ENCODE measurements at regions not wholly inside any gene's neighbourhood (a gene's known extent, or its start where the extent isn't known, plus 50 kb on each side); places are given as distances from the start of the nearest gene placed in this dataset.

DNA sequence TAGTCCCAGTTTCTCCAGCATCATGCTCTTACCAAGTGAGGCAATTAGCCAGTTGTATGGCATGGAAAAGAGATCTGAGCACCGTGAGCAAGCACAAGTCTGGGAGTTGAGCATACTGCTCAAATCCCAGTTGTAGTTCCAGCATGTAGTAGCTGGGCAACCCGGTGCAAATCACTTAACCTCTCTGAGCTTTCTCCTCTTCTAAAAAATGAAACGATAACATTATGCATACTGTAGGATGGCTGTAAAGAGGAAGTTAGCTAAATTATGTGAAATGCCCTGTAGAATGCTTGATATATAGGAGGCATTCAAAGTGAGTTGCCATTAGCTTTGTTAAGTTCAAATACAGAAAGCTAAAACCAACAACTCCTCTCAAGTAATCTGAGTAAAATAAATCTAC is 164.0 kb upstream of the ZEB2 start:
- intact Hi-C loops (cut with micrococcal nuclease): loop anchor here (5.0 kb wide), 1 partner anchor 77 kb away; no protein-coding TSS in a partner anchor
- peaks cover 52% of the 10 kb centered on the region for H3K4me1 Mint-ChIP-seq
- ChIA-PET CTCF (no interaction called here), POLR2A (interaction anchor here (0.8 kb wide), 1 partner anchor 18 kb away, joined by 3 read pairs; no protein-coding TSS in a partner anchor)
- TF ChIP-seq, protein P1, sequence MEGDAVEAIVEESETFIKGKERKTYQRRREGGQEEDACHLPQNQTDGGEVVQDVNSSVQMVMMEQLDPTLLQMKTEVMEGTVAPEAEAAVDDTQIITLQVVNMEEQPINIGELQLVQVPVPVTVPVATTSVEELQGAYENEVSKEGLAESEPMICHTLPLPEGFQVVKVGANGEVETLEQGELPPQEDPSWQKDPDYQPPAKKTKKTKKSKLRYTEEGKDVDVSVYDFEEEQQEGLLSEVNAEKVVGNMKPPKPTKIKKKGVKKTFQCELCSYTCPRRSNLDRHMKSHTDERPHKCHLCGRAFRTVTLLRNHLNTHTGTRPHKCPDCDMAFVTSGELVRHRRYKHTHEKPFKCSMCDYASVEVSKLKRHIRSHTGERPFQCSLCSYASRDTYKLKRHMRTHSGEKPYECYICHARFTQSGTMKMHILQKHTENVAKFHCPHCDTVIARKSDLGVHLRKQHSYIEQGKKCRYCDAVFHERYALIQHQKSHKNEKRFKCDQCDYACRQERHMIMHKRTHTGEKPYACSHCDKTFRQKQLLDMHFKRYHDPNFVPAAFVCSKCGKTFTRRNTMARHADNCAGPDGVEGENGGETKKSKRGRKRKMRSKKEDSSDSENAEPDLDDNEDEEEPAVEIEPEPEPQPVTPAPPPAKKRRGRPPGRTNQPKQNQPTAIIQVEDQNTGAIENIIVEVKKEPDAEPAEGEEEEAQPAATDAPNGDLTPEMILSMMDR (IDR thresholded peaks at IDR 0.05): no peak
- no peak overlapping the region for H3K27ac Mint-ChIP-seq
- no peaks in the 10 kb centered on the region for H3K9me3 Mint-ChIP-seq
- no peaks in the 10 kb centered on the region for H3K36me3 Mint-ChIP-seq (ENCODE audit: low read depth)
- ATAC-seq (ENCODE audit: low read depth): no peak
- H3K27me3 Mint-ChIP-seq: no peaks in the 10 kb centered on the region
- H3K4me3 Mint-ChIP-seq: no peak overlapping the region
- DNase-seq: no peak

- intact Hi-C loops (cut with micrococcal nuclease): loop anchor here (5.0 kb wide), 1 partner anchor 76 kb away; no protein-coding TSS in a partner anchor
- H3K36me3 Mint-ChIP-seq (ENCODE audit: low read depth): no peaks in the 10 kb centered on the region
- no peak for DNase-seq
- H3K4me1 Mint-ChIP-seq: peaks cover 60% of the 10 kb centered on the region
- H3K4me3 Mint-ChIP-seq: peak overlapping the region; percentile 42
- H3K9me3 Mint-ChIP-seq: no peaks in the 10 kb centered on the region
- ChIA-PET POLR2A (no interaction called here), CTCF (no interaction called here)
- H3K27ac Mint-ChIP-seq: no peak overlapping the region
- TF ChIP-seq, protein P1 (IDR thresholded peaks at IDR 0.05): no peak
- ATAC-seq (ENCODE audit: low read depth): no peak
- no peaks in the 10 kb centered on the region for H3K27me3 Mint-ChIP-seq
These were observed 163.3 kb upstream of the ZEB2 start for GRCh38 chr2:144683107-144683753.

- Mint-ChIP-seq H3K27ac (no peak overlapping the region), H3K36me3 (ENCODE audit: low read depth) (no peaks in the 10 kb centered on the region), H3K27me3 (no peaks in the 10 kb centered on the region), H3K4me1 (peaks cover 60% of the 10 kb centered on the region), H3K9me3 (no peaks in the 10 kb centered on the region), H3K4me3 (no peak overlapping the region)
- POLR2A ChIA-PET: no interaction called here
- ATAC-seq (ENCODE audit: low read depth) (no peak), DNase-seq (no peak)
- intact Hi-C loops (cut with micrococcal nuclease): loop anchor here (5.0 kb wide), 1 partner anchor 75 kb away; no protein-coding TSS in a partner anchor
- TF ChIP-seq, protein P1 (IDR thresholded peaks at IDR 0.05): no peak
- CTCF ChIA-PET: no interaction called here
These were observed 162.3 kb upstream of the ZEB2 start for GRCh38 chr2:144682248-144682647.

DNA sequence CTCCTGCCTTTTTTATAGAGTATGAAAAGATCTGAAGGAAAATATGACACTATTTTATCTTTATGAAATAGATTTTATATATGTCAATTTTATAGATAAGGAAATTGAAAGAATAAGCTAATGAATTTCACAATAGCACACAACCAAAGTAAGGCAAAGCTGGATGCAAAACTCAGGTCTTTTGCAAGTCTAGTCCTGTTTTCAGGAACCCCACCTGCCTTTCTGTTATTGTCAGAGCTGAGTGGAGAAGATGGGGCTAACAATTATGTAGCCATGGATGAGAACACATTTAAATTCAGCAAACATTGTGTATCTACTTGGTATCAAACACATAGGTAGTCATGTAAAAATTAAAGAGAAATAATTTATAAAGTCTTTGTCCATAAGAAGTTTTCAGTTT is 161.5 kb upstream of the ZEB2 start:
- POLR2A ChIA-PET: no interaction called here
- H3K4me1 Mint-ChIP-seq: peaks cover 52% of the 10 kb centered on the region
- no peak for ATAC-seq (ENCODE audit: low read depth)
- no peaks in the 10 kb centered on the region for H3K27me3 Mint-ChIP-seq
- intact Hi-C loops (cut with micrococcal nuclease): loop anchor here (5.0 kb wide), 1 partner anchor 74 kb away; no protein-coding TSS in a partner anchor
- H3K27ac Mint-ChIP-seq: no peak overlapping the region
- no peak for DNase-seq
- no peak overlapping the region for H3K4me3 Mint-ChIP-seq
- H3K9me3 Mint-ChIP-seq: no peaks in the 10 kb centered on the region
- H3K36me3 Mint-ChIP-seq (ENCODE audit: low read depth): no peaks in the 10 kb centered on the region
- CTCF ChIA-PET: no interaction called here
- TF ChIP-seq, protein P1 (IDR thresholded peaks at IDR 0.05): no peak

- peak; percentile 64 for ATAC-seq (ENCODE audit: low read depth)
- no peak for DNase-seq
- POLR2A ChIA-PET: interaction anchor here (0.6 to 2.3 kb wide), 2 partner anchors 10 to 162 kb away, joined by 6 to 7 read pairs; no protein-coding TSS in a partner anchor
- Mint-ChIP-seq H3K9me3 (no peaks in the 10 kb centered on the region), H3K27me3 (no peaks in the 10 kb centered on the region), H3K4me3 (no peak overlapping the region), H3K36me3 (ENCODE audit: low read depth) (no peaks in the 10 kb centered on the region), H3K4me1 (peaks cover 45% of the 10 kb centered on the region), H3K27ac (no peak overlapping the region)
- TF ChIP-seq, protein P1 (IDR thresholded peaks at IDR 0.05): no peak
- CTCF ChIA-PET: no interaction called here
- intact Hi-C loops (cut with micrococcal nuclease): loop anchor here (5.0 kb wide), 1 partner anchor 73 kb away; no protein-coding TSS in a partner anchor
These were observed 160.0 kb upstream of the ZEB2 start for GRCh38 chr2:144679942-144680341.
